ENCODE measurements at regions not wholly inside any gene's neighbourhood (a gene's known extent, or its start where the extent isn't known, plus 50 kb on each side); places are given as distances from the start of the nearest gene placed in this dataset.

- TF ChIP-seq, protein P1, sequence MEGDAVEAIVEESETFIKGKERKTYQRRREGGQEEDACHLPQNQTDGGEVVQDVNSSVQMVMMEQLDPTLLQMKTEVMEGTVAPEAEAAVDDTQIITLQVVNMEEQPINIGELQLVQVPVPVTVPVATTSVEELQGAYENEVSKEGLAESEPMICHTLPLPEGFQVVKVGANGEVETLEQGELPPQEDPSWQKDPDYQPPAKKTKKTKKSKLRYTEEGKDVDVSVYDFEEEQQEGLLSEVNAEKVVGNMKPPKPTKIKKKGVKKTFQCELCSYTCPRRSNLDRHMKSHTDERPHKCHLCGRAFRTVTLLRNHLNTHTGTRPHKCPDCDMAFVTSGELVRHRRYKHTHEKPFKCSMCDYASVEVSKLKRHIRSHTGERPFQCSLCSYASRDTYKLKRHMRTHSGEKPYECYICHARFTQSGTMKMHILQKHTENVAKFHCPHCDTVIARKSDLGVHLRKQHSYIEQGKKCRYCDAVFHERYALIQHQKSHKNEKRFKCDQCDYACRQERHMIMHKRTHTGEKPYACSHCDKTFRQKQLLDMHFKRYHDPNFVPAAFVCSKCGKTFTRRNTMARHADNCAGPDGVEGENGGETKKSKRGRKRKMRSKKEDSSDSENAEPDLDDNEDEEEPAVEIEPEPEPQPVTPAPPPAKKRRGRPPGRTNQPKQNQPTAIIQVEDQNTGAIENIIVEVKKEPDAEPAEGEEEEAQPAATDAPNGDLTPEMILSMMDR (conservative IDR thresholded peaks at IDR 0.05; ENCODE audit: low read depth, low read length), result no peak
- no peak for TF ChIP-seq EZH2phosphoT487 (IDR thresholded peaks at IDR 0.05; ENCODE audit: borderline replicate concordance, low read length)
Observed at GRCh38 chr12:115306380-115306779, 622.4 kb upstream of the TBX3 start.
